HL-60/S4 (cell line): ENCODE measurements at regions not wholly inside any gene's neighbourhood (a gene's known extent, or its start where the extent isn't known, plus 50 kb on each side); places are given as distances from the start of the nearest gene placed in this dataset.
"Not testable (repeated sequence)": the region's sequence is repeated elsewhere in the genome, so short reads cannot be mapped to it uniquely, and the experiment has no call there.

Experiments
- in situ Hi-C: fragments of 300-500 bp; cut with MboI; formaldehyde crosslinking; loops from 2 replicates; pipeline ENCODE4 v1.14.3; 2022; ENCODE audit warnings: low sequenced_read_pairs

GRCh38 chr7:13628239-13629001 lies 361.0 kb downstream of the ETV1 start:
- in situ Hi-C loops: no loop called here

DNA sequence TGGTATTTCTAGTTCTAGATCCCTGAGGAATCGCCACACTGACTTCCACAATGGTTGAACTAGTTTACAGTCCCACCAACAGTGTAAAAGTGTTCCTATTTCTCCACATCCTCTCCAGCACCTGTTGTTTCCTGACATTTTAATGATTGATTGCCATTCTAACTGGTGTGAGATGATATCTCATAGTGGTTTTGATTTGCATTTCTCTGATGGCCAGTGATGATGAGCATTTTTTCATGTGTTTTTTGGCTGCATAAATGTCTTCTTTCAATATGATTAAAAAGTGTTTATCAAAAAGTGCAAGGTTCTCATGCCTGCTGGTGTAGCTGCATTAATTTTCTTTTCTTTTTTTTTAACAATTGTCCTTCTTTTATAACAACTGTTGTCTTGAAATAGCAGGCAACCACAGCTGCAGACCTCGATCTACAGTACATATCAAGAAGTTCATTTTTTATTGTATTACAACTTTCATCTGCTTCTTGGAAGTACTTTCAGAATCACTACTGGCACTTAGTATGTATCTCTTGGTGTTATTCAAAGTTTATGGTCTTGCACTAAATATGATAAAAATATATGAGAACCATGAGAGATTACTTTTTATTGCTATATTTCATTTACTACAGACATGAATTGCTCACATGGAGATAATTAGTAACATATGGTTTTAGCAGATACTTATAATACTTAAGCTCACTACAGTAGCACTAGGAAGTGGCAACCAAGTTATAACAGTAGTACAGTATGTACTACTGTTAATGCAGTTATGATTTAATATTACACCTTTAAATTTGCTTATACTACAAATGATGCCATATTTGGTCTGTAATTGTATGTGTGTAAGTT lies 358.0 kb downstream of the ETV1 start:
- in situ Hi-C loops: not testable (repeated sequence)

DNA sequence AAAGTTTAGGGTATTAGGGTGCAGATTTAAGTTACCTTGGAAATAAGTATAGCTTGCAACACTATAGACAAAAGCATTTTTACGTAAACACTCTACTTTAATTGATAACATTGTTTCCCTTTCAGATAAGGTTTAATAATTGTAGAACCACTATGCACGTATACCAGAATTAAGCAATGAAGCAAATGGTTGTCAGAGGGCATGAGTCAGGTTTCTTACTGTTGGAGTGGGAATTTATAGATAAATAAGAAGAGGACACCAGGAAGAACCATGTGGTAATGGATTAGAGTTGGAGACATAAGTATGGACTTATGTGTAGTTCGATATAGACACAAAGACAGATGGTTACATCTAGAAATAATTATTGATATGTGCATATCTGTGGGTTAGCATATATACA lies 355.6 kb downstream of the ETV1 start:
- in situ Hi-C loops: no loop called here

DNA sequence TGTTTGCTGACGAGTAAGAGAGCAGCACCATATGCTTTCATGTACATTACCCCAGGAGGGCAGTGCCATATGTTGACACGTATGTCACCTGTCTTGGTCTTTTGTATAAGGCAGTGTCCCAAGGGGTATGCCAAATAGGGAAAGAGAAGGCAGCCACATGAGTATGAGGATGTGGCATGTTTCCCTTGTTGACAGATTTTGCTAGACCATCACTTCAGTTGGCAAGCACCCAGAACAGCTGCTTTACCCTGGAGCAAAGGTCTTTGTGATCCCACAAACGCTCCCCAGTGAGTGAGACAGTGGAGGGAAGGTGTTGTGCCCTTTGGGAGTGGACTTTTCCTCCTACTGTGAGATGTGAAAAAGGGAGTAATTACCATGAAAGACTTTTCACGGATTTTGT lies 350.1 kb downstream of the ETV1 start:
- in situ Hi-C loops: no loop called here

- in situ Hi-C loops: no loop called here
These were observed 347.8 kb downstream of the ETV1 start for GRCh38 chr7:13641714-13642113.

GRCh38 chr7:13651167-13651566 lies 338.3 kb downstream of the ETV1 start:
- in situ Hi-C loops: no loop called here

GRCh38 chr7:13656330-13656729 lies 333.1 kb downstream of the ETV1 start:
- in situ Hi-C loops: no loop called here

DNA sequence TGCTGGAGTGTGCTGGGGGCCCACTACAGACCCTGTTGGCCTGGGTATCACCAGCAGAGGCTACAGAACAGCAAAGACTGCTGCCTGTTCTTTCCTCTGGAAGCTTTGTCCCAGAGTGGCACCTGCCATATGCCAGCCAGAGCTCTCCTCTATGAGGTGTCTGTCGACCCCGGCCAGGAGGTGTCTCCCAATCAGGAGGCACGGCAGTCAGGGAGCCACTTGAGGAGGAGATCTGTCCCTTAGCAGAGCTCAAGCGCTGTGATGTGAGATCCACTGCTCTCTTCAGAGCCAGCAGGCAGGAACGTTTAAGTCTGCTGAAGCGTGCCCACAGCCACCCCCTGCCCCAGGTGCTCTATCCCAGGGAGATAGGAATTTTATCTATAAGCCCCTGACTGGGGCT lies 316.2 kb downstream of the ETV1 start:
- in situ Hi-C loops: no loop called here

GRCh38 chr7:13682626-13683025 lies 306.8 kb downstream of the ETV1 start:
- in situ Hi-C loops: no loop called here

GRCh38 chr7:13687500-13687899 lies 302.0 kb downstream of the ETV1 start:
- in situ Hi-C loops: no loop called here

DNA sequence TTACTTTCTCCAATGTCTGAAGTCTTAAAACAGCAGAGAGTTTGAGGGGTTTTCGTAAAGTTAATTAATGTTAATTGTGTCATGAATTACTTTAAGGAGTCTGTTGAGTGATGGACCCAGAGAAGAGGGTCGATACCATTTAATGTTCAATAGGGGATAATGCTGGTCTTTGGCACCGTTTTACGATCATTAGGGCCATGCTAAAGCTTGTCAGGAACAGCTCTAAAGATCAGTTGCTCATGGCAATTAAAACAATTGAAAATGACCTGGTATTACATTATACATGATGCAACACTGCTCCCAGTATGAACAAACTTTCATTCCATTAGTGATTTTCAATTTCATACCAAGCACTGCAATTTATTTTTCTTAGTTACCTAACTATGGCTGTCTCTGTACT lies 296.9 kb downstream of the ETV1 start:
- in situ Hi-C loops: no loop called here

DNA sequence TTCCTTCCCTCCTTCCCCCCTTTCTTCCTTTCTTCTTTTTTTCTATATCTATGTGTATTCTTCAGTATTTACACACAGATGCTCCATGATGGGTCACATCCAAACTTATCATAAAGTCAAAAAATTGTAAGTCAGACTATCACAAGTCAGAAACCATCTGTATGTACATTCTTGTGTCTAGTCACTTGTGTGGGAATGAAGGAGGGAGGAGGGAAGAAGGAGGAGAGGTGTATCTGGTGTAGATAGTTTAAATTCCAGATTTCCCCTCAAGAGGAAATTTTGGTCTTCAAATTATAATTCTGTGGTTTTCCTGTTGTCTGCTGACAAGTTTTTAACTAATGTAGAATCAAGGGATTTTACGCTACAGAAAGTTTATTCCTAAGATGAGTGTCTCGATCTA lies 287.2 kb downstream of the ETV1 start:
- in situ Hi-C loops: no loop called here

- in situ Hi-C loops: no loop called here
These were observed 280.8 kb downstream of the ETV1 start for GRCh38 chr7:13708670-13709069.

DNA sequence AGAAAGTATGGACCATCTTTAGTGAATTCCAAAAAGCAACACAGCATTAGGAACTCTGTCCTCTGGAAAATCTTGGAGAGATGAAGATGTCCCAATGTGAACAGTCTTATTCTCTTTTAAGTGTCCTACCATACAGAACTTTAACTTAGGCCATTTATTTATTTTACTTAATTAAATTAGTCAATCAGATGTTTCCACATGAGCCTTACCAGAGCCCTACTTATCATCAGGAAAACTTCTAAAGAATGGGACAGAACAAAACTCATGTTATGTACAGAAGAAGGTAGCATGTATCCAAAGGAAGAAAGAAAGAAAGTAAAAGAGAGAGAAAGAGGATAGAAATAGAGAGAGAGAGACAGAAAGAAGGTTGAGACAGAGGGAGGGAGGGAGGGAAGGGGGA lies 276.4 kb downstream of the ETV1 start:
- in situ Hi-C loops: no loop called here

DNA sequence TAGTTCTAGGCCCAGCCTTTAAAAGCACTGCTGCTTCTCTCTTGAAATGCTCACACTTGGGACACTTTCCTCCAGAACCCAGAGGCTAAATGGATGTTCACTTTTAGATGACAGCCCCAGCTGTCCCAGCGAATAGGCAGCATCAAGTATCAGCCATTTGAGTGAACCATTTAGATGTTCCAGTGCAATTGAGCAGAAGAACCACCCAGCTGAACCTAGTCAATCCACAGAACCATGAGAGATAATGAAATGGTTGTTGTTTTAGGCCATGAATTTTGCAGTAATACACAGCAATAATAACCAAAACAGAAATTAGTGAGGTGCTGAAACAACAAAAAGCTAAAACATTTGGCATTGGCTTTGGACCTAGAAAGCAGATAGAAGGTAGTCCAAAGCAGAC lies 273.9 kb downstream of the ETV1 start:
- in situ Hi-C loops: no loop called here

DNA sequence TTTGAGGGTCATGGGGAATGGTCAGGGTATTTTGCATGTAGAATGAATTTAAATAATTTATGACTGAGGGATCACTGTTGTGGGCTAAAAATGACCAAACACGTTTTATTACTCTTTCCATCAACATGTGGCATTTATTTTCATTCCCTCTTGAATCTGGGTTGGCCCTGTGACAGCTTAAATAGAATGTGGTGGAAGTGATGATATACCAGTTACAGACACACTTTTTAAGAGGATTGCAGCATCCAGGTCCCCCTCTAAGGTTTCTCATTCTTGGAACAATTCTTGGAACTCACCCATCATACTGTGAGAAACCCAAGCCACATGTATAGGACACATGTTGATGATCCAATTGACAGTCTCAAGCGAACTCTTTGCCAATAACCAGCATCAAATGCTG lies 272.4 kb downstream of the ETV1 start:
- in situ Hi-C loops: no loop called here

GRCh38 chr7:13724191-13724976 lies 265.1 kb downstream of the ETV1 start:
- in situ Hi-C loops: no loop called here

DNA sequence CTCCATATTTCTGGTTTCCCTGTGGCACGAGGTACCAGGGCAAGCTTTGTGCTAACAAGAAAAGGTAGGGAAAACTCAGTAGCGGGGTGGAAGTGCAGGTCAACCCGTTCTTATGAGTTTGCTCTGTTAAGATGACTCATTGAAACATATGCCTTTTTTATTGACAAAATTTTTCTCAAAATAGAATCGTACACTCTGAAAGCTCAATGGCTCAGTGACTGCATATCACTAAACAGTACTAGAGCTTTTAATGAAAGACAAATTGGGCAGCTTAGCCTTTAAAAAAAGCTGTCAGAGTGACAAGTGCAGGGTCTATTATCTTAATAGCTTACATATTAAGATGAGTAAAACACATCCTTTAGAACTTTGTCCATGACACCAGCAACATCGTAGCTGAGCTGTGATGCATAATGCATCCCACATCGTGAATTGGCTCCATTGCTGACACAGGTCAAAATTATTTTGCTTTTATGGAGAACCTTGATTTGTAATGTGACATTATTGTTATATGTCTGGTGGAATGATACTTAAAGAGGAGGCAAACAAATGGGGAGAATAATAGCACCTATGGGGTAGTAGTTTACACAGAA lies 264.4 kb downstream of the ETV1 start:
- in situ Hi-C loops: no loop called here

DNA sequence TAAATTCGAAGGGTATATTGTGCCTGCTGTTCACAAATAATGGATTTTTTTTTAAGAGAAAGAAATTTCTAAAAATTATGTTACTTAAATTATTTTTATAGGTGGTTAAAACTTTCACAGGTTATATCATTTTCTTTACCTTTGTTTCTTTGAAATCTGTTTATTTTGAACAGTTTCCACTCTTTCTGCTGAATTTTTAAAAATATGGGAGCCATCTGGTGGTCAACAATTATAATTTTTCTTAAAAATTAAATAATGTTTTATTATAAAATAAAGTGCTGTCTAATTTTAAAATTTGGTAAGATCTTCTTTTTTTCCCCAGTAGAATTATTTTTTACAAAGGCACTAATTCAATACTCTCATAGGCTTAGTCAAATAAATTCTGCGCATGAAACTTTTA lies 263.9 kb downstream of the ETV1 start:
- in situ Hi-C loops: no loop called here

DNA sequence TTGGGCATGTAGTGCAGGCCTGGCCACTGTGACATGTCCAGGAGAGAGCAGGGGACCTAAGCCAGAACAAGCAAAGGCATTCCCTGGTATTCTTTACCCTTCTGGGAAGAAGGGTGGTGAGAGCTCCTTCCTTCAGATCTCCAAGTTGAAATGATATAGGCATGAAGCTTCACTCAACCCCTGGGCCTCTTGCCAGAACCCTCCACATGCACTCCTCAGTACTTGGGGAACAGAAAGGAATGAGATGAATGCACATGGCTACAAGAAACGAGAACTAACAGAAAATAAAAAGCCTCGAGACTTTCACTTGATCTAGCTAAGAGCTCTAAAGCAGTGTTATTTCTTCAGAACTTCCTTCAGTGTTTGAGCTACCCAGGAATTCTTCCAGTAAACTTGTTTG lies 262.2 kb downstream of the ETV1 start:
- in situ Hi-C loops: no loop called here

DNA sequence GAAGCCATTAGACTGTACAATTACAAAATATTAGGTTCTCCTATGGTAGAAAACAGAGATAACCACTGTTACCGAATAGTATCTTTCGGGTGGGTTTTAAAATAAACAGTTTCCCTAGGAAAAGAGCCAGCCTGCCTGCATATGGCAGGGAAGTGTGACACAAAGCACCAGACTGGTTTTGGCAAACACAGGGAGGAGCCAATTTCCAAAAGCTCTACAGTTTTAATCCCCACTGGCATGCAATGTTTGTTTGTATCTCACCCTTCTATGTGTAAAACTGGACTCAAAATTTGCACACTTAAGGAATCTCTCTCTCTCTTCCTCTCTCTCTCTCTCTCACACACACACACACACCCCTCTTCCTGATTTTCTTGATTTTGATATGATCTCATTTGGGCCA lies 261.7 kb downstream of the ETV1 start:
- in situ Hi-C loops: no loop called here
